Liver (tissue), 3 donors: ENCODE measurements at regions not wholly inside any gene's neighbourhood (a gene's known extent, or its start where the extent isn't known, plus 50 kb on each side); places are given as distances from the start of the nearest gene placed in this dataset.

Source experiments
- CTCF ChIP-seq: fragments of 150-350 bp; IDR thresholded peaks from 2 replicates; pipeline ENCODE4 v1.5.1; 2017; ENCODE audit warnings: improper control_type of control experiment, low read depth, low read length; ENCODE audit not compliant: missing input control
- EGR1 ChIP-seq, 2 donors: IDR thresholded peaks; 2 replicates each; pipeline ENCODE4 v1.6.1; 2016 to 2018; ENCODE audit warnings: antibody characterized with exemption in 2 of 2, low read depth in 2 of 2
- FOXA1 ChIP-seq: IDR thresholded peaks from 2 replicates; pipeline ENCODE4 v1.6.1; 2016; ENCODE audit warnings: antibody characterized with exemption
- FOXA2 ChIP-seq: IDR thresholded peaks from 2 replicates; pipeline ENCODE4 v1.6.1; 2016; ENCODE audit warnings: antibody characterized with exemption
- GABPA ChIP-seq, 2 donors: IDR thresholded peaks in 1 of 2; conservative IDR thresholded peaks in 1 of 2; 2 replicates each; pipeline ENCODE4 v1.6.1; 2016; ENCODE audit warnings: antibody characterized with exemption in 2 of 2, mild to moderate bottlenecking in 1 of 2, moderate library complexity in 1 of 2
- JUND ChIP-seq, 2 donors: IDR thresholded peaks; 2 replicates each; pipeline ENCODE4 v1.6.1; 2016; ENCODE audit warnings: antibody characterized with exemption in 2 of 2
- MAX ChIP-seq: IDR thresholded peaks from 2 replicates; pipeline ENCODE4 v1.6.1; 2016; ENCODE audit warnings: antibody characterized with exemption
- RAD21 ChIP-seq, 2 donors: IDR thresholded peaks; 2 replicates each; pipeline ENCODE4 v1.6.1; 2016; ENCODE audit warnings: antibody characterized with exemption in 2 of 2, mild to moderate bottlenecking in 2 of 2
- REST ChIP-seq: IDR thresholded peaks from 2 replicates; pipeline ENCODE4 v1.6.1; 2016; ENCODE audit warnings: antibody characterized with exemption, mild to moderate bottlenecking
- RXRA ChIP-seq, 2 donors: IDR thresholded peaks; 2 replicates each; pipeline ENCODE4 v1.6.1; 2017 to 2018; ENCODE audit warnings: antibody characterized with exemption in 2 of 2, mild to moderate bottlenecking in 1 of 2
- TAF1 ChIP-seq: conservative IDR thresholded peaks from 2 replicates; pipeline ENCODE4 v1.6.1; 2016; ENCODE audit warnings: antibody characterized with exemption, mild to moderate bottlenecking
- YY1 ChIP-seq: IDR thresholded peaks from 2 replicates; pipeline ENCODE4 v1.6.1; 2016; ENCODE audit warnings: antibody characterized with exemption, mild to moderate bottlenecking
- TF ChIP-seq, protein P1 (sequence below): IDR thresholded peaks from 2 replicates; pipeline ENCODE4 v1.6.1; 2016; ENCODE audit warnings: antibody characterized with exemption
- TF ChIP-seq, protein P2 (sequence below): IDR thresholded peaks from 2 replicates; pipeline ENCODE4 v1.6.1; 2016; ENCODE audit warnings: antibody characterized with exemption
- donor health status: healthy.
- donor health status: healthy.

- TF ChIP-seq CTCF (no peak), REST (no peak), TAF1 (no peak), GABPA (IDR thresholded peaks at IDR 0.05 in 1 of 2, conservative IDR thresholded peaks at IDR 0.05 in 1 of 2) (no peak), JUND (IDR thresholded peaks at IDR 0.05) (no peak), MAX (no peak), YY1 (no peak), RXRA (IDR thresholded peaks at IDR 0.05) (no peak), EGR1 (IDR thresholded peaks at IDR 0.05; ENCODE audit: low read depth in 2 of 2) (no peak), FOXA2 (no peak), RAD21 (IDR thresholded peaks at IDR 0.05) (no peak), FOXA1 (no peak)
- TF ChIP-seq, protein P1, sequence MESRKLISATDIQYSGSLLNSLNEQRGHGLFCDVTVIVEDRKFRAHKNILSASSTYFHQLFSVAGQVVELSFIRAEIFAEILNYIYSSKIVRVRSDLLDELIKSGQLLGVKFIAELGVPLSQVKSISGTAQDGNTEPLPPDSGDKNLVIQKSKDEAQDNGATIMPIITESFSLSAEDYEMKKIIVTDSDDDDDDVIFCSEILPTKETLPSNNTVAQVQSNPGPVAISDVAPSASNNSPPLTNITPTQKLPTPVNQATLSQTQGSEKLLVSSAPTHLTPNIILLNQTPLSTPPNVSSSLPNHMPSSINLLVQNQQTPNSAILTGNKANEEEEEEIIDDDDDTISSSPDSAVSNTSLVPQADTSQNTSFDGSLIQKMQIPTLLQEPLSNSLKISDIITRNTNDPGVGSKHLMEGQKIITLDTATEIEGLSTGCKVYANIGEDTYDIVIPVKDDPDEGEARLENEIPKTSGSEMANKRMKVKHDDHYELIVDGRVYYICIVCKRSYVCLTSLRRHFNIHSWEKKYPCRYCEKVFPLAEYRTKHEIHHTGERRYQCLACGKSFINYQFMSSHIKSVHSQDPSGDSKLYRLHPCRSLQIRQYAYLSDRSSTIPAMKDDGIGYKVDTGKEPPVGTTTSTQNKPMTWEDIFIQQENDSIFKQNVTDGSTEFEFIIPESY: no peak
- TF ChIP-seq, protein P2, sequence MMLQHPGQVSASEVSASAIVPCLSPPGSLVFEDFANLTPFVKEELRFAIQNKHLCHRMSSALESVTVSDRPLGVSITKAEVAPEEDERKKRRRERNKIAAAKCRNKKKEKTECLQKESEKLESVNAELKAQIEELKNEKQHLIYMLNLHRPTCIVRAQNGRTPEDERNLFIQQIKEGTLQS: no peak
Observed at GRCh38 chr2:5464657-5465056, 227.5 kb upstream of the SOX11 start.
